SK-N-SH treated with all-trans-retinoic acid at 6 μM for 48 hours (cell line): ENCODE measurements at regions not wholly inside any gene's neighbourhood (a gene's known extent, or its start where the extent isn't known, plus 50 kb on each side); places are given as distances from the start of the nearest gene placed in this dataset.

Experiments used
- ATAC-seq: fragments of 200-7000 bp; cut with Tn5 transposase; 3 replicates; pipeline ENCODE4 v1.9.1; 2020; ENCODE audit warnings: mild to moderate bottlenecking, moderate library complexity
- ARNTL ChIP-seq: fragments of 450-650 bp; formaldehyde crosslinking; IDR thresholded peaks from 2 replicates; pipeline ENCODE4 v1.5.0; 2020; ENCODE audit warnings: low read depth, mild to moderate bottlenecking, moderate library complexity, borderline replicate concordance
- BACH2 ChIP-seq: fragments of 250-450 bp; sonication (Bioruptor Pico); IDR thresholded peaks from 2 replicates; pipeline ENCODE4 v1.9.0; 2021; ENCODE audit warnings: mild to moderate bottlenecking, borderline replicate concordance
- CREB5 ChIP-seq: fragments of 250-450 bp; sonication (Bioruptor Pico); IDR thresholded peaks from 2 replicates; pipeline ENCODE4 v1.5.1; 2020; ENCODE audit warnings: low read depth, mild to moderate bottlenecking, moderate library complexity
- CSDC2 ChIP-seq: fragments of 250-450 bp; sonication (Bioruptor Pico); IDR thresholded peaks from 2 replicates; pipeline ENCODE4 v1.5.0; 2020; ENCODE audit warnings: mild to moderate bottlenecking, moderate library complexity
- GLIS3 ChIP-seq: fragments of 250-450 bp; sonication (Bioruptor Pico); IDR thresholded peaks from 2 replicates; pipeline ENCODE4 v1.5.0; 2020; ENCODE audit warnings: mild to moderate bottlenecking, moderate library complexity
- ISL1 ChIP-seq: fragments of 250-450 bp; sonication (Bioruptor Pico); IDR thresholded peaks from 2 replicates; pipeline ENCODE4 v2.1.2; 2022; ENCODE audit warnings: mild to moderate bottlenecking, moderate library complexity
- OSR1 ChIP-seq: fragments of 250-450 bp; sonication (Bioruptor Pico); IDR thresholded peaks from 2 replicates; pipeline ENCODE4 v1.8.0; 2022; ENCODE audit warnings: moderate library complexity, mild to moderate bottlenecking, inconsistent platforms
- PATZ1 ChIP-seq: fragments of 250-450 bp; sonication (Bioruptor Pico); IDR thresholded peaks from 2 replicates; pipeline ENCODE4 v1.8.0; 2020; ENCODE audit warnings: mild to moderate bottlenecking, moderate library complexity, borderline replicate concordance
- POU6F1 ChIP-seq: fragments of 250-450 bp; sonication (Bioruptor Pico); IDR thresholded peaks from 2 replicates; pipeline ENCODE4 v1.8.0; 2021; ENCODE audit warnings: low read depth, mild to moderate bottlenecking, moderate library complexity, borderline replicate concordance
- PPARA ChIP-seq: fragments of 250-450 bp; sonication (Bioruptor Pico); IDR thresholded peaks from 2 replicates; pipeline ENCODE4 v1.5.0; 2020; ENCODE audit warnings: mild to moderate bottlenecking, borderline replicate concordance
- RARB ChIP-seq: fragments of 250-450 bp; sonication (Bioruptor Pico); IDR thresholded peaks from 2 replicates; pipeline ENCODE4 v1.8.0; 2021; ENCODE audit warnings: mild to moderate bottlenecking, moderate library complexity
- SNAI2 ChIP-seq: fragments of 250-450 bp; sonication (Bioruptor Pico); IDR thresholded peaks from 2 replicates; pipeline ENCODE4 v1.5.0; 2020; ENCODE audit warnings: mild to moderate bottlenecking, moderate library complexity
- TCF4 ChIP-seq: fragments of 250-450 bp; sonication (Bioruptor Pico); IDR thresholded peaks from 2 replicates; pipeline ENCODE4 v1.8.0; 2021; ENCODE audit warnings: mild to moderate bottlenecking, moderate library complexity, borderline replicate concordance
- TOX ChIP-seq: fragments of 250-450 bp; sonication (Bioruptor Pico); IDR thresholded peaks from 2 replicates; pipeline ENCODE4 v1.8.0; 2021; ENCODE audit warnings: mild to moderate bottlenecking, moderate library complexity, borderline replicate concordance
- TSHZ2 ChIP-seq: fragments of 250-450 bp; sonication (Bioruptor Pico); IDR thresholded peaks from 2 replicates; pipeline ENCODE4 v1.5.0; 2020; ENCODE audit warnings: mild to moderate bottlenecking, moderate library complexity
- ZC3H10 ChIP-seq: fragments of 250-450 bp; sonication (Bioruptor Pico); IDR thresholded peaks from 2 replicates; pipeline ENCODE4 v1.5.1; 2021; ENCODE audit warnings: mild to moderate bottlenecking, moderate library complexity
- ZFP3 ChIP-seq: fragments of 250-450 bp; sonication (Bioruptor Pico); IDR thresholded peaks from 2 replicates; pipeline ENCODE4 v1.5.0; 2020; ENCODE audit warnings: mild to moderate bottlenecking, moderate library complexity
- ZFP30 ChIP-seq: fragments of 450-650 bp; formaldehyde crosslinking; IDR thresholded peaks from 2 replicates; pipeline ENCODE4 v1.5.0; 2022; ENCODE audit warnings: mild to moderate bottlenecking, moderate library complexity
- ZNF565 ChIP-seq: fragments of 450-650 bp; formaldehyde crosslinking; conservative IDR thresholded peaks from 2 replicates; pipeline ENCODE4 v1.5.0; 2020; ENCODE audit warnings: low read depth, mild to moderate bottlenecking, moderate library complexity
- ZNF70 ChIP-seq: fragments of 450-650 bp; formaldehyde crosslinking; IDR thresholded peaks from 2 replicates; pipeline ENCODE4 v1.5.0; 2020; ENCODE audit warnings: mild to moderate bottlenecking, moderate library complexity
- ZNF8 ChIP-seq: fragments of 450-650 bp; formaldehyde crosslinking; IDR thresholded peaks from 2 replicates; pipeline ENCODE4 v1.5.0; 2020; ENCODE audit warnings: mild to moderate bottlenecking, moderate library complexity
- TF ChIP-seq, protein P1 (sequence below): fragments of 250-450 bp; sonication (Bioruptor Pico); IDR thresholded peaks from 2 replicates; pipeline ENCODE4 v1.5.1; 2021; ENCODE audit warnings: mild to moderate bottlenecking, moderate library complexity

- no peak for ATAC-seq
- no peak for TF ChIP-seq ZNF8
- TF ChIP-seq ZFP3 = no peak
- TF ChIP-seq ZNF565 (CRISPR knock-in tag) = no peak
- TF ChIP-seq CSDC2 (CRISPR knock-in tag) = no peak
- TF ChIP-seq POU6F1 (CRISPR knock-in tag) = no peak
- no peak for TF ChIP-seq TCF4
- no peak for TF ChIP-seq PATZ1
- TF ChIP-seq, protein P1, sequence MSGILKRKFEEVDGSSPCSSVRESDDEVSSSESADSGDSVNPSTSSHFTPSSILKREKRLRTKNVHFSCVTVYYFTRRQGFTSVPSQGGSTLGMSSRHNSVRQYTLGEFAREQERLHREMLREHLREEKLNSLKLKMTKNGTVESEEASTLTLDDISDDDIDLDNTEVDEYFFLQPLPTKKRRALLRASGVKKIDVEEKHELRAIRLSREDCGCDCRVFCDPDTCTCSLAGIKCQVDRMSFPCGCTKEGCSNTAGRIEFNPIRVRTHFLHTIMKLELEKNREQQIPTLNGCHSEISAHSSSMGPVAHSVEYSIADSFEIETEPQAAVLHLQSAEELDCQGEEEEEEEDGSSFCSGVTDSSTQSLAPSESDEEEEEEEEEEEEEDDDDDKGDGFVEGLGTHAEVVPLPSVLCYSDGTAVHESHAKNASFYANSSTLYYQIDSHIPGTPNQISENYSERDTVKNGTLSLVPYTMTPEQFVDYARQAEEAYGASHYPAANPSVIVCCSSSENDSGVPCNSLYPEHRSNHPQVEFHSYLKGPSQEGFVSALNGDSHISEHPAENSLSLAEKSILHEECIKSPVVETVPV = no peak
- TF ChIP-seq TOX (CRISPR knock-in tag) = no peak
- no peak for TF ChIP-seq TSHZ2 (CRISPR knock-in tag)
- TF ChIP-seq ISL1 = no peak
Measured at GRCh38 chr12:87381742-87382141, 647.5 kb downstream of the C12orf50 start.

- TF ChIP-seq ZNF565 (CRISPR knock-in tag) = no peak
- TF ChIP-seq PPARA (CRISPR knock-in tag) = no peak
- no peak for TF ChIP-seq OSR1 (CRISPR knock-in tag)
- TF ChIP-seq CSDC2 (CRISPR knock-in tag) = no peak
- TF ChIP-seq GLIS3 = no peak
- TF ChIP-seq ISL1 = no peak
- TF ChIP-seq ZFP30 (CRISPR knock-in tag) = no peak
- no peak for TF ChIP-seq SNAI2 (CRISPR knock-in tag)
- TF ChIP-seq CREB5 (CRISPR knock-in tag) = no peak
- no peak for TF ChIP-seq PATZ1
- no peak for TF ChIP-seq ZNF70 (CRISPR knock-in tag)
- no peak for TF ChIP-seq TCF4
- TF ChIP-seq RARB (CRISPR knock-in tag) = no peak
- no peak for TF ChIP-seq TSHZ2 (CRISPR knock-in tag)
- TF ChIP-seq ARNTL = no peak
- no peak for TF ChIP-seq BACH2 (CRISPR knock-in tag)
- no peak for TF ChIP-seq POU6F1 (CRISPR knock-in tag)
- TF ChIP-seq ZFP3 = no peak
- no peak for TF ChIP-seq ZNF8
- TF ChIP-seq ZC3H10 (CRISPR knock-in tag) = no peak
- no peak for ATAC-seq
Measured at GRCh38 chr12:87378526-87378925, 650.7 kb downstream of the C12orf50 start.
